B cell (primary cell): ENCODE measurements at regions not wholly inside any gene's neighbourhood (a gene's known extent, or its start where the extent isn't known, plus 50 kb on each side); places are given as distances from the start of the nearest gene placed in this dataset.

Source experiments
- ATAC-seq: fragments of 200-7000 bp; cut with Tn5 transposase; one replicate; pipeline ENCODE4 v1.10.0; 2021; ENCODE audit warnings: low read depth, mild to moderate bottlenecking, moderate number of reproducible peaks, moderate library complexity
- CTCF ChIA-PET: fragments of 350-600 bp; sonication (Branson Sonifier 250); formaldehyde crosslinking; loops from one replicate; lab custom pipeline; 2021; ENCODE audit warnings: antibody characterized with exemption, inconsistent platforms; lab: Charles Lee
- POLR2A ChIA-PET: fragments of 350-600 bp; sonication (Branson Sonifier 250); formaldehyde crosslinking; loops from one replicate; lab custom pipeline; 2021; ENCODE audit warnings: antibody characterized with exemption; lab: Charles Lee
- DNase-seq: peaks from one replicate; pipeline ENCODE4 v3.0.0; 2013
- H2AFZ ChIP-seq: 2 replicates; pipeline ENCODE4 v1.6.1; 2012; ENCODE audit warnings: mild to moderate bottlenecking, low read depth, low read length; ENCODE audit not compliant: insufficient read depth, poor library complexity, severe bottlenecking
- H3K27ac ChIP-seq, 2 donors: 1 replicate in 1 of 2; 2 replicates in 1 of 2; pipeline ENCODE4 v1.5.1; 2012 to 2013; ENCODE audit warnings: low read length in 2 of 2, mild to moderate bottlenecking in 2 of 2, moderate library complexity in 1 of 2
- H3K27me3 ChIP-seq, 4 experiments: fragments of 200-600 bp in 1 of 4; sonication (generic) in 1 of 4; replicated peaks in 1 of 4; 1 replicate in 2 of 4; 2 replicates in 2 of 4; pipeline versions ENCODE4 v1.6.1 to v1.7.0; 2013 to 2016; ENCODE audit warnings: low read length in 3 of 4, mild to moderate bottlenecking in 2 of 4, mixed read lengths in 1 of 4, moderate library complexity in 1 of 4; ENCODE audit not compliant: insufficient read depth in 4 of 4, control insufficient read depth in 3 of 4; ENCODE audit errors: control extremely low read depth in 1 of 4
- H3K36me3 ChIP-seq, 2 experiments: replicated peaks in 1 of 2; 1 replicate in 1 of 2; 2 replicates in 1 of 2; pipeline versions ENCODE4 v1.6.1 to v1.7.1; 2013; ENCODE audit warnings: low read length in 1 of 2; ENCODE audit not compliant: insufficient read depth in 2 of 2, control insufficient read depth in 1 of 2; ENCODE audit errors: control extremely low read depth in 1 of 2, extremely low read depth in 1 of 2
- H3K4me1 ChIP-seq, 2 donors: fragments of 200-600 bp in 1 of 2; sonication (generic) in 1 of 2; 1 replicate in 1 of 2; 2 replicates in 1 of 2; pipeline versions ENCODE4 v1.5.1 to v1.6.1; 2013 to 2017; ENCODE audit warnings: low read length in 2 of 2; ENCODE audit not compliant: control insufficient read depth in 2 of 2, insufficient read depth in 2 of 2
- H3K4me2 ChIP-seq: replicated peaks from 2 replicates; pipeline ENCODE3; 2012; ENCODE audit warnings: mild to moderate bottlenecking, low read depth, low read length; ENCODE audit not compliant: poor library complexity, severe bottlenecking
- H3K4me3 ChIP-seq, 5 experiments: fragments of 200-600 bp in 1 of 5; sonication (generic) in 1 of 5; 1 replicate in 3 of 5; 2 replicates in 2 of 5; pipeline versions ENCODE4 v1.5.1 to v1.7.0; 2011 to 2016; ENCODE audit warnings: low read length in 4 of 5, mild to moderate bottlenecking in 4 of 5, low read depth in 2 of 5, control low read depth in 1 of 5, moderate library complexity in 1 of 5; ENCODE audit not compliant: insufficient read depth in 1 of 5; ENCODE audit errors: control extremely low read depth in 1 of 5, extremely low read depth in 1 of 5
- H3K79me2 ChIP-seq: fragments of 200-600 bp; sonication (generic); one replicate; pipeline ENCODE4 v1.6.0; 2016; ENCODE audit warnings: low read length; ENCODE audit not compliant: control insufficient read depth, insufficient read depth
- H3K9ac ChIP-seq: fragments of 200-600 bp; sonication (generic); 2 replicates; pipeline ENCODE4 v1.6.1; 2017; ENCODE audit warnings: mild to moderate bottlenecking, low read length, moderate library complexity
- H3K9me3 ChIP-seq, 3 donors: one replicate each; pipeline versions ENCODE4 v1.6.1 to v1.7.1; 2013; ENCODE audit warnings: low read length in 2 of 3; ENCODE audit not compliant: control insufficient read depth in 2 of 3, insufficient read depth in 1 of 3; ENCODE audit errors: control extremely low read depth in 1 of 3
- H4K20me1 ChIP-seq: 2 replicates; pipeline ENCODE4 v1.6.0; 2012; ENCODE audit warnings: mild to moderate bottlenecking, low read length; ENCODE audit not compliant: insufficient read depth, control insufficient read depth, poor library complexity, severe bottlenecking
- H3K27ac Mint-ChIP-seq: one replicate; pipeline ENCODE4 v1.8.0; 2021; ENCODE audit warnings: mixed read lengths
- H3K27me3 Mint-ChIP-seq: one replicate; pipeline ENCODE4 v1.8.0; 2021; ENCODE audit warnings: mixed read lengths
- H3K4me1 Mint-ChIP-seq: one replicate; pipeline ENCODE4 v1.8.0; 2021; ENCODE audit warnings: mixed read lengths
- H3K4me3 Mint-ChIP-seq: one replicate; pipeline ENCODE4 v1.8.0; 2021; ENCODE audit warnings: mixed read lengths
- H3K9me3 Mint-ChIP-seq: one replicate; pipeline ENCODE4 v1.8.0; 2022; ENCODE audit warnings: mixed read lengths; ENCODE audit not compliant: insufficient read depth
- CTCF ChIP-seq: fragments of 200-600 bp; IDR thresholded peaks from one replicate; pipeline ENCODE4 v1.8.0; 2022; ENCODE audit warnings: antibody characterized with exemption, mild to moderate bottlenecking
- EZH2 ChIP-seq: IDR thresholded peaks from 2 replicates; pipeline ENCODE4 v1.6.1; 2012; ENCODE audit warnings: borderline replicate concordance, low read depth, mild to moderate bottlenecking, moderate library complexity, low read length; ENCODE audit not compliant: insufficient read depth, poor library complexity, severe bottlenecking
- WGBS: methylation state at CpG from one replicate; pipeline ENCODE4 v1.1.5; 2013; ENCODE audit warnings: missing lambda C conversion rate; ENCODE audit not compliant: insufficient coverage; 5-methylcytosine and 5-hydroxymethylcytosine counted together
- intact Hi-C: fragments of 100-400 bp; cut with micrococcal nuclease; formaldehyde crosslinking; loops from one replicate; pipeline ENCODE4 v1.10.0; 2022

GRCh38 chr4:141538001-141538400, 98.4 kb upstream of the IL15 start:
- Mint-ChIP-seq H3K4me3 (no peak overlapping the region), H3K27me3 (no peaks in the 10 kb centered on the region), H3K27ac (no peak overlapping the region), H3K4me1 (no peaks in the 10 kb centered on the region), H3K9me3 (peaks cover 2% of the 10 kb centered on the region)
- ChIA-PET CTCF (no interaction called here), POLR2A (no interaction called here)
- Histone ChIP-seq H3K4me3 (no peak overlapping the region), H3K9ac (no peak overlapping the region), H3K27ac (no peak overlapping the region), H3K4me2 (no peak overlapping the region), H3K79me2 (no peaks in the 10 kb centered on the region), H3K4me1 (no peaks in the 10 kb centered on the region), H4K20me1 (no peaks in the 10 kb centered on the region), H3K9me3 (peaks cover 0 to 3% (median 0%) of the 10 kb centered on the region in 3 donors), H3K27me3 (no peaks in the 10 kb centered on the region), H3K36me3 (no peaks in the 10 kb centered on the region), H2AFZ (no peak overlapping the region)
- no CpG with 5 or more reads among the region's 1 CpG for WGBS
- no peak for TF ChIP-seq EZH2
- no peak for TF ChIP-seq CTCF
- ATAC-seq (no peak), DNase-seq (no peak)
- intact Hi-C loops: no loop called here

GRCh38 chr4:141540643-141541042, 95.7 kb upstream of the IL15 start:
- no peak overlapping the region for H3K4me3 ChIP-seq
- H3K4me1 ChIP-seq: no peaks in the 10 kb centered on the region
- DNase-seq (no peak), ATAC-seq (no peak)
- H3K27me3 ChIP-seq: no peaks in the 10 kb centered on the region
- Mint-ChIP-seq H3K27me3 (no peaks in the 10 kb centered on the region), H3K4me1 (no peaks in the 10 kb centered on the region), H3K9me3 (peaks cover 2% of the 10 kb centered on the region), H3K4me3 (no peak overlapping the region), H3K27ac (no peak overlapping the region)
- no peak for TF ChIP-seq EZH2
- no peak for TF ChIP-seq CTCF
- no peaks in the 10 kb centered on the region for H4K20me1 ChIP-seq
- no peaks in the 10 kb centered on the region for H3K79me2 ChIP-seq
- ChIA-PET POLR2A (no interaction called here), CTCF (no interaction called here)
- no peaks in the 10 kb centered on the region for H3K36me3 ChIP-seq
- intact Hi-C loops: no loop called here
- no peak overlapping the region for H2AFZ ChIP-seq
- WGBS: no CpG with 5 or more reads among the region's 2 CpGs
- no peak overlapping the region for H3K4me2 ChIP-seq
- no peak overlapping the region for H3K9ac ChIP-seq
- H3K9me3 ChIP-seq: peaks cover 0 to 3% (median 0%) of the 10 kb centered on the region in 3 donors
- no peak overlapping the region for H3K27ac ChIP-seq
